ENCODE measurements at regions not wholly inside any gene's neighbourhood (a gene's known extent, or its start where the extent isn't known, plus 50 kb on each side); places are given as distances from the start of the nearest gene placed in this dataset.

- WGBS (ENCODE audit: extremely low coverage, insufficient coverage, insufficient read length) = no CpG with 5 or more reads among the region's 2 CpGs
- no peaks in the 10 kb centered on the region for H3K27me3 ChIP-seq (ENCODE audit: insufficient read depth, low read length)
- no peaks in the 10 kb centered on the region for H3K9me3 ChIP-seq (ENCODE audit: insufficient read depth, low read depth, low read length)
- no peak overlapping the region for H3K4me2 ChIP-seq (ENCODE audit: low read length)
- H4K12ac ChIP-seq (ENCODE audit: low read depth, low read length) = no peak overlapping the region
- H3K4me3 ChIP-seq (ENCODE audit: low read depth, low read length) = no peak overlapping the region
- H2BK120ac ChIP-seq (ENCODE audit: insufficient read depth, low read length, poor library complexity) = no peak overlapping the region
- no peak overlapping the region for H3K27ac ChIP-seq (ENCODE audit: low read depth, low read length)
- DNase-seq = no peak
- no peak overlapping the region for H3K18ac ChIP-seq (ENCODE audit: low read length)
- no peak overlapping the region for H3K4ac ChIP-seq (ENCODE audit: low read depth, low read length)
- no peaks in the 10 kb centered on the region for H3K79me2 ChIP-seq (ENCODE audit: control insufficient read depth, insufficient read depth, low read length, poor library complexity)
- no peaks in the 10 kb centered on the region for H3K36me3 ChIP-seq (ENCODE audit: control insufficient read depth in 1 of 2, insufficient read depth in 2 of 2, low read length in 2 of 2)
- H3K9ac ChIP-seq (ENCODE audit: low read length) = no peak overlapping the region
- no peaks in the 10 kb centered on the region for H3K4me1 ChIP-seq (ENCODE audit: control insufficient read depth in 1 of 2, insufficient read depth in 2 of 2, low read length in 2 of 2)
- no peak overlapping the region for H2BK5ac ChIP-seq (ENCODE audit: low read depth, low read length, poor library complexity)
- no peaks in the 10 kb centered on the region for H3K79me1 ChIP-seq (ENCODE audit: low read length)
- no peak overlapping the region for H2AK5ac ChIP-seq (ENCODE audit: low read length)
- no peak overlapping the region for H3K23ac ChIP-seq (ENCODE audit: low read length)
- no peak overlapping the region for H4K91ac ChIP-seq (ENCODE audit: low read depth, low read length)
- H2AFZ ChIP-seq (ENCODE audit: insufficient read depth, low read length, poor library complexity) = no peak overlapping the region
- H2BK12ac ChIP-seq (ENCODE audit: low read length) = no peak overlapping the region
- H4K8ac ChIP-seq (ENCODE audit: low read depth, low read length) = no peak overlapping the region
- no peak overlapping the region for H3K14ac ChIP-seq (ENCODE audit: low read length)
These were observed 707.5 kb upstream of the FSHR start for GRCh38 chr2:49861821-49862220.

- H2BK120ac ChIP-seq (ENCODE audit: insufficient read depth, low read length, poor library complexity) = no peak overlapping the region
- H2AK5ac ChIP-seq (ENCODE audit: low read length) = no peak overlapping the region
- no peaks in the 10 kb centered on the region for H3K36me3 ChIP-seq (ENCODE audit: control insufficient read depth in 1 of 2, insufficient read depth in 2 of 2, low read length in 2 of 2)
- no peak overlapping the region for H2BK5ac ChIP-seq (ENCODE audit: low read depth, low read length, poor library complexity)
- no peak overlapping the region for H3K4me2 ChIP-seq (ENCODE audit: low read length)
- no peak overlapping the region for H3K4me3 ChIP-seq (ENCODE audit: low read depth, low read length)
- H3K23ac ChIP-seq (ENCODE audit: low read length) = no peak overlapping the region
- no peak overlapping the region for H4K8ac ChIP-seq (ENCODE audit: low read depth, low read length)
- H3K27me3 ChIP-seq (ENCODE audit: insufficient read depth, low read length) = no peaks in the 10 kb centered on the region
- H4K91ac ChIP-seq (ENCODE audit: low read depth, low read length) = no peak overlapping the region
- H2AFZ ChIP-seq (ENCODE audit: insufficient read depth, low read length, poor library complexity) = no peak overlapping the region
- no peak overlapping the region for H3K4ac ChIP-seq (ENCODE audit: low read depth, low read length)
- WGBS (ENCODE audit: extremely low coverage, insufficient coverage, insufficient read length) = 100% methylated on average over 1 of the region's 2 CpGs
- no peak overlapping the region for H4K12ac ChIP-seq (ENCODE audit: low read depth, low read length)
- H3K14ac ChIP-seq (ENCODE audit: low read length) = no peak overlapping the region
- H3K9ac ChIP-seq (ENCODE audit: low read length) = no peak overlapping the region
- H3K79me1 ChIP-seq (ENCODE audit: low read length) = no peaks in the 10 kb centered on the region
- H2BK12ac ChIP-seq (ENCODE audit: low read length) = no peak overlapping the region
- no peak for DNase-seq
- no peaks in the 10 kb centered on the region for H3K9me3 ChIP-seq (ENCODE audit: insufficient read depth, low read depth, low read length)
- no peak overlapping the region for H3K18ac ChIP-seq (ENCODE audit: low read length)
- no peaks in the 10 kb centered on the region for H3K79me2 ChIP-seq (ENCODE audit: control insufficient read depth, insufficient read depth, low read length, poor library complexity)
- no peaks in the 10 kb centered on the region for H3K4me1 ChIP-seq (ENCODE audit: control insufficient read depth in 1 of 2, insufficient read depth in 2 of 2, low read length in 2 of 2)
- H3K27ac ChIP-seq (ENCODE audit: low read depth, low read length) = no peak overlapping the region
These were observed 706.5 kb upstream of the FSHR start for GRCh38 chr2:49860834-49861233.

GRCh38 chr2:49860170-49860569 lies 705.9 kb upstream of the FSHR start:
- Histone ChIP-seq H3K79me2 (ENCODE audit: control insufficient read depth, insufficient read depth, low read length, poor library complexity) (no peaks in the 10 kb centered on the region), H3K4ac (ENCODE audit: low read depth, low read length) (no peak overlapping the region), H3K9me3 (ENCODE audit: insufficient read depth, low read depth, low read length) (no peaks in the 10 kb centered on the region), H3K14ac (ENCODE audit: low read length) (no peak overlapping the region), H4K12ac (ENCODE audit: low read depth, low read length) (no peak overlapping the region), H3K27me3 (ENCODE audit: insufficient read depth, low read length) (no peaks in the 10 kb centered on the region), H3K4me1 (ENCODE audit: control insufficient read depth in 1 of 2, insufficient read depth in 2 of 2, low read length in 2 of 2) (no peaks in the 10 kb centered on the region), H2BK120ac (ENCODE audit: insufficient read depth, low read length, poor library complexity) (no peak overlapping the region), H2AFZ (ENCODE audit: insufficient read depth, low read length, poor library complexity) (no peak overlapping the region), H2BK5ac (ENCODE audit: low read depth, low read length, poor library complexity) (no peak overlapping the region), H4K91ac (ENCODE audit: low read depth, low read length) (no peak overlapping the region), H3K27ac (ENCODE audit: low read depth, low read length) (no peak overlapping the region), H2AK5ac (ENCODE audit: low read length) (no peak overlapping the region), H3K4me2 (ENCODE audit: low read length) (no peak overlapping the region), H3K18ac (ENCODE audit: low read length) (no peak overlapping the region), H2BK12ac (ENCODE audit: low read length) (no peak overlapping the region), H3K36me3 (ENCODE audit: control insufficient read depth in 1 of 2, insufficient read depth in 2 of 2, low read length in 2 of 2) (no peaks in the 10 kb centered on the region), H3K9ac (ENCODE audit: low read length) (no peak overlapping the region), H4K8ac (ENCODE audit: low read depth, low read length) (no peak overlapping the region), H3K4me3 (ENCODE audit: low read depth, low read length) (no peak overlapping the region), H3K23ac (ENCODE audit: low read length) (no peak overlapping the region), H3K79me1 (ENCODE audit: low read length) (no peaks in the 10 kb centered on the region)
- no CpG with 5 or more reads among the region's 2 CpGs for WGBS (ENCODE audit: extremely low coverage, insufficient coverage, insufficient read length)
- no peak for DNase-seq

- H3K4me3 ChIP-seq (ENCODE audit: low read depth, low read length) = no peak overlapping the region
- WGBS (ENCODE audit: extremely low coverage, insufficient coverage, insufficient read length) = no CpG with 5 or more reads among the region's 2 CpGs
These were observed 704.3 kb upstream of the FSHR start for GRCh38 chr2:49858657-49859056.

More at GRCh38 chr2:49858657-49859056, 704.3 kb upstream of the FSHR start:
- H3K23ac ChIP-seq (ENCODE audit: low read length) = no peak overlapping the region
- H3K36me3 ChIP-seq (ENCODE audit: control insufficient read depth in 1 of 2, insufficient read depth in 2 of 2, low read length in 2 of 2) = no peaks in the 10 kb centered on the region
- no peak overlapping the region for H2BK12ac ChIP-seq (ENCODE audit: low read length)
- no peak overlapping the region for H3K9ac ChIP-seq (ENCODE audit: low read length)
- H2AK5ac ChIP-seq (ENCODE audit: low read length) = no peak overlapping the region
- H2BK120ac ChIP-seq (ENCODE audit: insufficient read depth, low read length, poor library complexity) = no peak overlapping the region
- no peak overlapping the region for H2BK5ac ChIP-seq (ENCODE audit: low read depth, low read length, poor library complexity)
- H3K4me1 ChIP-seq (ENCODE audit: control insufficient read depth in 1 of 2, insufficient read depth in 2 of 2, low read length in 2 of 2) = no peaks in the 10 kb centered on the region
- no peak overlapping the region for H3K18ac ChIP-seq (ENCODE audit: low read length)
- H3K4me2 ChIP-seq (ENCODE audit: low read length) = no peak overlapping the region
- H3K9me3 ChIP-seq (ENCODE audit: insufficient read depth, low read depth, low read length) = no peaks in the 10 kb centered on the region
- no peak overlapping the region for H4K12ac ChIP-seq (ENCODE audit: low read depth, low read length)
- no peak overlapping the region for H4K91ac ChIP-seq (ENCODE audit: low read depth, low read length)
- H2AFZ ChIP-seq (ENCODE audit: insufficient read depth, low read length, poor library complexity) = no peak overlapping the region
- no peak overlapping the region for H3K14ac ChIP-seq (ENCODE audit: low read length)
- H3K27ac ChIP-seq (ENCODE audit: low read depth, low read length) = no peak overlapping the region
- no peaks in the 10 kb centered on the region for H3K79me1 ChIP-seq (ENCODE audit: low read length)
- H4K8ac ChIP-seq (ENCODE audit: low read depth, low read length) = no peak overlapping the region
- no peak for DNase-seq
- no peaks in the 10 kb centered on the region for H3K27me3 ChIP-seq (ENCODE audit: insufficient read depth, low read length)
- H3K79me2 ChIP-seq (ENCODE audit: control insufficient read depth, insufficient read depth, low read length, poor library complexity) = no peaks in the 10 kb centered on the region
- no peak overlapping the region for H3K4ac ChIP-seq (ENCODE audit: low read depth, low read length)

Data from trophoblast cell (in vitro differentiated cells and primary cell).